ENCODE measurements at regions not wholly inside any gene's neighbourhood (a gene's known extent, or its start where the extent isn't known, plus 50 kb on each side); places are given as distances from the start of the nearest gene placed in this dataset.
"Not testable (repeated sequence)": the region's sequence is repeated elsewhere in the genome, so short reads cannot be mapped to it uniquely, and the experiment has no call there.

DNA sequence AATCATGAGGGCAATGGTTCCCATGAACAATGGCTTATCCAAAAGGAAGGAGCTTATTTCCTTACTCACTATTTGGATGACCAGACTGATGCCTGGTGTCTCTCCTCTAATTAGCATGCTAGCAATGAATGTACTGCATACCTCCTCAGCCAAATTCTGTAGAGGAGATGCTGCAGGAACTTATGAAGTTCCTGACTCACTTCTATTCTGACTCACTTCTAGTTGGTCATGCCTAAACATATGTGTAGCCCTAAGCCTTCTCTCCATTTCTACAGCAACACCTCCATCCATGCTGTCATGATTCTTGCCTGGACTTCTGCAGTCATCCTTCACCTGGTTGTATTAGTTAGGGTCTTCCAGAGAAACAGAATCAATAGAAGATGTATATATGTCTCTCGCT is 59.9 kb upstream of the MRPS9 start:
- DNase-seq = no peak

DNA sequence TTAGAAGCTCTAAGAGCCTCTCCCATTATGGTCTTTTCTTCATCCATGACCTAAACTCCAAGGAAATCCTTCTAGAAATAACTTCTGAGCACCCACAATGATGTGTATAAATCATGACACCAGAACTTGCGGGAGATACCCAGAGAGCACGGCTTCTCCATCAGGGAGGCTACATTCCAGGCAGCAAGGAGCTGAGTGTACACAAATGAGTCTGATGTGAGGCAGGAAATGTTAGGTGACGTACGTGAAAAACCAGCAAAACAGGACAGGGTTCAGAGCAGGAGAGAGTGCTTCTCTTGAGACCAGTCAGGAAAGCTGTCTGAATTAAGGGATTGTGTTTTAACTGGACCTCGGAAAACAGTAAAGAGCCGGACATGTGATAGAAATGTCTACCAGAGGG is 58.1 kb upstream of the MRPS9 start:
- DNase-seq = not testable (repeated sequence)

DNA sequence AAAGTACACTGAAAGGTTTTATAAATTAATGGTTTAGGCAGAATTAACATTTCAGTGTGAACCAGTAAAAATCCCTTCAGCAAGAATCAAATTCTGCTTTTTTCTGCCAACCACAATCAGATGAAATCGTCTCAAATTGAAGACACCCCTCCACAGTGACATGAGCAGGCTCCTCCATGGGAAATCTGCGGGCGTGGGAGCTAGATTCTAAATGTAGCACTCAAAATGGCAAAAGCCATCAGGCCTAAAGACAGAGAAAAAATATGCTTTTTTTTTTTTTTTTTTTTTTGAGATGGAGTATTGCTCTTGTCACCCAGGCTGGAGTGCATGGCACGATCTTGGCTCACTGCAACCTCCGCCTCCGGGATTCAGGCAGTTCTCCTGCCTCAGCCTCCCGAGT is 55.8 kb upstream of the MRPS9 start:
- DNase-seq = no peak
